ENCODE measurements at regions not wholly inside any gene's neighbourhood (a gene's known extent, or its start where the extent isn't known, plus 50 kb on each side); places are given as distances from the start of the nearest gene placed in this dataset.
"Not testable (repeated sequence)": the region's sequence is repeated elsewhere in the genome, so short reads cannot be mapped to it uniquely, and the experiment has no call there.

DNA sequence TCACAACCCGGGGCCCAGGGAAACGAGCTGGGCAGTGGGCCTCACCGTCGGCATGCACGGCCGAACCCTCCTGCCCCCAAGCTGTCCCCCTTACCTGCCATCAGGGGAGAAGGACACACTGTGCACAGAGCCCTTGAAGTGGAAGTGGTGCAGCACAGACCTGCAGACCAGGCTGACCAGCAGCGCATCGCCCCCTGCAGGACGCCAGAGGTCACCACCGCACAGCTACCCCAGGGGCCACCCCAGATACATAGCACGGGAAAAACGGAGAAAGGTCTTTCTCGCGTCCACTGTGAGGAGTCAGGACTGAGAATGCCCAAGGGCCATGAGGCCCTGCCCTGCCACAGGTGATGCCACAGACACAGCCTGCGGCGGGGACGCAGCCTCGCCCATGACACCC is 5373.7 kb upstream of the TPTE start:
- H3K27ac ChIP-seq; H3K27me3 ChIP-seq; H3K4me1 ChIP-seq; H3K36me3 ChIP-seq; H3K9me3 ChIP-seq; intact Hi-C loops (cut with DNase I; ENCODE audit: low total_unique reads); H3K4me3 ChIP-seq: not testable (repeated sequence)
- DNase-seq = peak in 1 of 2 donors; percentile 18

GRCh38 chr21:5149222-5149621 is 5372.2 kb upstream of the TPTE start:
- intact Hi-C loops (cut with DNase I; ENCODE audit: low total_unique reads); DNase-seq: not testable (repeated sequence)

GRCh38 chr21:5153842-5154640 is 5367.3 kb upstream of the TPTE start:
- H3K4me1 ChIP-seq; intact Hi-C loops (cut with DNase I; ENCODE audit: low total_unique reads); DNase-seq; H3K9me3 ChIP-seq; H3K36me3 ChIP-seq; H3K27me3 ChIP-seq; H3K27ac ChIP-seq: not testable (repeated sequence)
- peak overlapping the region; percentile 47 to 52 for H3K4me3 ChIP-seq

More at GRCh38 chr21:5149222-5149621, 5372.2 kb upstream of the TPTE start:
- H3K27ac ChIP-seq, H3K4me1 ChIP-seq, H3K9me3 ChIP-seq, H3K4me3 ChIP-seq, H3K27me3 ChIP-seq, H3K36me3 ChIP-seq: not testable (repeated sequence)

- H3K36me3 ChIP-seq; H3K27me3 ChIP-seq; H3K4me1 ChIP-seq; H3K9me3 ChIP-seq; intact Hi-C loops (cut with DNase I; ENCODE audit: low total_unique reads); H3K27ac ChIP-seq: not testable (repeated sequence)
- peak; percentile 74 to 92 for DNase-seq
- H3K4me3 ChIP-seq = peak overlapping the region; percentile 47 to 52
These were observed 5366.8 kb upstream of the TPTE start for GRCh38 chr21:5154641-5154982.

GRCh38 chr21:5162693-5163574 is 5358.4 kb upstream of the TPTE start:
- H3K36me3 ChIP-seq; H3K27ac ChIP-seq; H3K9me3 ChIP-seq; H3K27me3 ChIP-seq; intact Hi-C loops (cut with DNase I; ENCODE audit: low total_unique reads); DNase-seq; H3K4me1 ChIP-seq; H3K4me3 ChIP-seq: not testable (repeated sequence)

DNA sequence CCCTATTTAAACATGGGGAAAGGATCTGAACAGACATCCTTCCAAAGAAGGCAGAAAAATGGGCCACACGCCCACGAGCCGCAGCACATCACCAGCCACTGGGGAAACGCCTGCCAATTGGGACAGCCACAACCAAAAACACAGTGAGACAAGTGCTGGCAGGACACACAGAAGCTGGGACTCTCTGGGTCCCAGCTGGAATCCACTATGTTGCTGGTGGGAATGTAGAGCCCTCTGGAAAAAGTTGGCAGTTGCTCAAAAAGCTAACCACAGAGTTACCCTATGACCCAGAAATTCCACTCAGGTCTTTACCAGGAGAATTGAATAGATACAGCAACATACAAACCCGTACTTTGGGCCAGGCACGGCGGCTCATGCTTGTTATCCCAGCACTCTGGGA is 5355.6 kb upstream of the TPTE start:
- H3K9me3 ChIP-seq; DNase-seq; H3K4me3 ChIP-seq; H3K4me1 ChIP-seq; intact Hi-C loops (cut with DNase I; ENCODE audit: low total_unique reads); H3K27ac ChIP-seq; H3K36me3 ChIP-seq; H3K27me3 ChIP-seq: not testable (repeated sequence)

Measured in tibial artery (tissue), 4 donors.